ENCODE measurements at regions not wholly inside any gene's neighbourhood (a gene's known extent, or its start where the extent isn't known, plus 50 kb on each side); places are given as distances from the start of the nearest gene placed in this dataset.
A peak's percentile ranks its signal among the peaks of the same experiment; 100 is the strongest.

DNA sequence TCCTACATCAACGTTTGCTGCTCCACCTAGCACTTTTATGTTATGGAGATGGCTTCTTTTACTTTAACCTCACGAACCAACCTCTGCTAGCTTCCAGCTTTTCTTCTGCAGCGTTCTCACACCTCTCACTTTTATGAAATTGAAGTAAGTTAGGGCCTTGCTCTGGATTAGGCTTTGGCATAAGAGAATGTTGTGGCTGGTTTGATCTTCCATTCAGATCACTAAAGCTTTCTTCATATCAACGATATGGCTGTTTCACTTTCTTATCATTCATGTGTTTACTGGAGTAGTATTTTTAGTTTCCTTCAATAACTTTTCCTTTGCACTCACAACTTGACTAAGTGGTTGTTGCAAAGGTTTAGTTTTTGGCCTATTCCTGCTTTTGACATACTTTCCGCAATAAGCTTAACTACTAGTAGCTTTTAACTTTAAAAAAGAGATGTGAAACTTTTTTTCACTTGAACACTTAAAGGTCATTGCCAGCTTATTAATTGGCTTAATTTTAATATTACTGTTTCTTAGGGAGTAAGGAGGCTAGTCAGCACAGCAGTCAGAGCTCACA, 60.0 kb upstream of the SPRY2 start:
- no peaks in the 10 kb centered on the region for H3K9me3 ChIP-seq (ENCODE audit: control insufficient read depth in 2 of 2, insufficient read depth in 1 of 2, low read depth in 1 of 2, low read length in 1 of 2)
- DNase-seq (no peak), FAIRE-seq (no peak)
- no peaks in the 10 kb centered on the region for H3K4me1 ChIP-seq (ENCODE audit: control insufficient read depth in 3 of 3, insufficient read depth in 2 of 3, low read depth in 1 of 3, low read length in 2 of 3)
- no peak overlapping the region for H3K4me3 ChIP-seq (ENCODE audit: low read depth in 1 of 3, low read length in 3 of 3)
- WGBS, 3 donors: 58 to 61% (median 58%) methylated on average over 5 of the region's 5 CpGs
- H3K27me3 ChIP-seq (ENCODE audit: control insufficient read depth in 3 of 3, insufficient read depth in 3 of 3, low read length in 3 of 3): no peaks in the 10 kb centered on the region
- H3K36me3 ChIP-seq (ENCODE audit: control insufficient read depth in 3 of 3, insufficient read depth in 2 of 3, low read depth in 1 of 3, low read length in 3 of 3): no peaks in the 10 kb centered on the region
- no peak overlapping the region for H3K27ac ChIP-seq (ENCODE audit: low read depth in 1 of 3, low read length in 2 of 3)

DNA sequence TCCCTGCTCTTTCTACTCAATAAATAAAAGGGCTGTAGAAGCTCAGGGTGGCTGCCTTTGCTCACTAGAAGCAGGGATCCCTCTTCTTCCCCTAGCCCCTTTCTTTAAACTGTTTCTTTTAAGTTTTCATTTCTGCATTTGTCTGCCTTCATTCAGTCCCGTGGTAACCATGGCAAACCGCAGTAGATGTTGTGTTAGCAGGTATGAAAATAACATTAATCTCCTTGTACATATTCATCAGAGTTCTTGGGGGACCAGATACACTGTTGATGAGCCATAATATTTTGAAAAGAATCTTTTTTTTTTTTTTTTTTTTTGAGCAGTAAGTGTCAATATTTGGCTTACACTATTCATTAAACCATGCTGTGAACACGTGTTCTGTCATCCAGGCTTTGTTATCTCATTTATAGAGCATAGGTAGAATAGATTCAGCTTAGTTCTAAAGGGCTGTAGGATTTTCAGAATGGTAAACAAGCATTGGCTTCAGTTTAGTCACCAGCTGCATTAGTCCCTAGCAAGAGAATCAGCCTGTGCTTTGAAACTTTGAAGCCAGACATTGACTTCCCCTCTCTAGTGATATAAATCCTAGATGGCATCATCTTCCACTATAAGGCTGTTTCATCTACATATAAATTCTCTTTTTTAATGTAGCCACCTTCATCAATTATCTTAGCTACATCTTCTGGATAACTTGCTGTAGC, 59.4 kb upstream of the SPRY2 start:
- H3K27me3 ChIP-seq (ENCODE audit: control insufficient read depth in 3 of 3, insufficient read depth in 3 of 3, low read length in 3 of 3): no peaks in the 10 kb centered on the region
- no peak overlapping the region for H3K4me3 ChIP-seq (ENCODE audit: low read depth in 1 of 3, low read length in 3 of 3)
- no peak overlapping the region for H3K27ac ChIP-seq (ENCODE audit: low read depth in 1 of 3, low read length in 2 of 3)
- DNase-seq (peak; percentile 7 to 18), FAIRE-seq (no peak)
- WGBS, 3 donors: 46 to 59% (median 51%) methylated on average over 3 of the region's 3 CpGs
- H3K9me3 ChIP-seq (ENCODE audit: control insufficient read depth in 2 of 2, insufficient read depth in 1 of 2, low read depth in 1 of 2, low read length in 1 of 2): no peaks in the 10 kb centered on the region
- no peaks in the 10 kb centered on the region for H3K4me1 ChIP-seq (ENCODE audit: control insufficient read depth in 3 of 3, insufficient read depth in 2 of 3, low read depth in 1 of 3, low read length in 2 of 3)
- H3K36me3 ChIP-seq (ENCODE audit: control insufficient read depth in 3 of 3, insufficient read depth in 2 of 3, low read depth in 1 of 3, low read length in 3 of 3): no peaks in the 10 kb centered on the region

DNA sequence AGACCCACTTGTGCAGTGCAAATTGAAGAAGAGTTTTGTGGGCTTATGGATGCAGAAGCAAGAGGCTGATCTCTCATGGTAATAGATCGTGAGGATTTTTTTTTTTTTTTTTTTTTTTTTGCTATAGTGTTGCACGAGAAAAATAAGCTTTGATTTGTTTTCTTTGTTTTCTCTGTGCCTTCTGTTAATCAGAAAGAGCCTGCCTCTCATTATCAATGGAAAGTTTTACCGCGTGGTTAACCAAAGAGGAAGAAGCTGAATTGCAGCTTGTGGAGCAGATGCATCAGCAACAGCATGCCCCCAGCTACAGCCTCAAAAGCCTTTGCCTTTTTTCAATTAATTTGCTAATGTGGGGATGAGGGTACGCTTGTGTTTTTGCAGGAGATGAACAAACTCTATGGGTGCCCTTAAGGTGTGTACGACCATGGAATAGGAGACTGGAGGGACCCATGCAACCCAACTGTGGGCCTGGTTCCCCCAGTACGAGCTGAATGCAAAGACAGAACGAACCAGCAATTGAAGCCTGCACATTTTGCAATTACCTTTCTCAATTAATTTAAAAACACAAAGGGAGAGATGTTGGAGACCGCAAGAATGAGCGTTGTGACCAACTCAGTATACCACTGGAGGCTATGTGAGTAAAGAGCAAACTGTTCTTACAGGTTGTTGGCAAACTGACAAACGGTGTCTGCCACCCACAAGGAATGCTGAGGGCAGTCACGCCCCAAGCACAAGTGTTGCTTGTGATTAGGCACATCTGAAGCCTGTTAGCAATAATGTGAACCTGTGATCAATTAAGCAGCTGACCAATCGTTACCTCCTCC, 58.6 kb upstream of the SPRY2 start:
- Histone ChIP-seq H3K27me3 (ENCODE audit: control insufficient read depth in 3 of 3, insufficient read depth in 3 of 3, low read length in 3 of 3) (no peaks in the 10 kb centered on the region), H3K36me3 (ENCODE audit: control insufficient read depth in 3 of 3, insufficient read depth in 2 of 3, low read depth in 1 of 3, low read length in 3 of 3) (no peaks in the 10 kb centered on the region), H3K27ac (ENCODE audit: low read depth in 1 of 3, low read length in 2 of 3) (no peak overlapping the region), H3K4me1 (ENCODE audit: control insufficient read depth in 3 of 3, insufficient read depth in 2 of 3, low read depth in 1 of 3, low read length in 2 of 3) (no peaks in the 10 kb centered on the region), H3K4me3 (ENCODE audit: low read depth in 1 of 3, low read length in 3 of 3) (no peak overlapping the region), H3K9me3 (ENCODE audit: control insufficient read depth in 2 of 2, insufficient read depth in 1 of 2, low read depth in 1 of 2, low read length in 1 of 2) (no peaks in the 10 kb centered on the region)
- DNase-seq (peak in 1 of 2 donors; percentile 26), FAIRE-seq (no peak)
- 61 to 67% (median 63%) methylated on average over 13 of the region's 13 CpGs for WGBS, 3 donors

Measured in small intestine (tissue), 7 donors.